ENCODE measurements at regions not wholly inside any gene's neighbourhood (a gene's known extent, or its start where the extent isn't known, plus 50 kb on each side); places are given as distances from the start of the nearest gene placed in this dataset.

GRCh38 chr10:90308223-90308622 lies 549.6 kb downstream of the HTR7 start:
- TF ChIP-seq CTCF (IDR thresholded peaks at IDR 0.05) (no peak), POLR2A (IDR thresholded peaks at IDR 0.05) (no peak)
